A673 (cell line): ENCODE measurements at regions not wholly inside any gene's neighbourhood (a gene's known extent, or its start where the extent isn't known, plus 50 kb on each side); places are given as distances from the start of the nearest gene placed in this dataset.

ENCODE experiments used
- CTCF ChIP-seq: fragments of 300-800, 200-600 bp; sonication (generic); conservative IDR thresholded peaks from 2 replicates; pipeline ENCODE4 v1.5.1; 2017; ENCODE audit warnings: low read depth, mild to moderate bottlenecking, antibody characterized with exemption, low read length, moderate library complexity, mixed read lengths
- EZH2 ChIP-seq: fragments of 200-600 bp; sonication (generic); IDR thresholded peaks from 2 replicates; pipeline ENCODE4 v1.6.1; 2017; ENCODE audit warnings: borderline replicate concordance, low read depth, mild to moderate bottlenecking, mixed read lengths, antibody characterized with exemption, low read length; ENCODE audit not compliant: poor library complexity, severe bottlenecking

DNA sequence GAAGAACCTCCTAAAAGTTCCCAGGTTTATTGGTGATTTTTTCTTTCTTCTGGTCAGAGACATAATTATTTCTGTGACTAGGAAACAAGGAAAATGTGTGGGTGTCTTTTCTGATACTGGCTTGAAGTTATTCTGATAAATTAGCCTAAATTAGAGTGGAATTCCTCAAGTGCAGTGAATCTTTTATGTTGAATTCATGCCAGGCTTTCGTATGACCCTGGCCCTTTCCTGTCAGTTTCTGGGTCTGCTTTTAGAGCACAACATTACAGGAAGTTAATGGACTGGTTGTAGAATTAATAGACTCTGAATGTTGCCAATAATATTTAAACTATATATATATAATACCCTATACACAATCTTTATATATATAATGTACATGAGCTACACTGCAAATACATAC lies 230.6 kb upstream of the KIAA1217 start:
- TF ChIP-seq CTCF (no peak), EZH2 (no peak)
